K562 (cell line): ENCODE measurements at regions not wholly inside any gene's neighbourhood (a gene's known extent, or its start where the extent isn't known, plus 50 kb on each side); places are given as distances from the start of the nearest gene placed in this dataset.

Source experiments
- ELF1 ChIP-seq: fragments of 200-800 bp; sonication (Bioruptor generic); IDR thresholded peaks from 2 replicates; pipeline ENCODE4 v1.6.1; 2016; ENCODE audit warnings: missing genetic modification characterization, missing compliant biosample characterization
- HMG20B ChIP-seq: fragments of 250-450 bp; sonication (Bioruptor Pico); IDR thresholded peaks from 2 replicates; pipeline ENCODE4 v1.5.0; 2021; ENCODE audit warnings: mild to moderate bottlenecking
- MIER1 ChIP-seq: fragments of 450-650 bp; IDR thresholded peaks from 2 replicates; pipeline ENCODE4 v1.6.1; 2016; ENCODE audit warnings: antibody characterized with exemption, mild to moderate bottlenecking, low read depth
- MTA3 ChIP-seq: fragments of 450-650 bp; formaldehyde crosslinking; IDR thresholded peaks from 2 replicates; pipeline ENCODE4 v1.6.1; 2017; ENCODE audit warnings: mild to moderate bottlenecking, borderline replicate concordance
- YBX1 ChIP-seq: fragments of 450-650 bp; IDR thresholded peaks from 2 replicates; pipeline ENCODE4 v1.7.1; 2016; ENCODE audit warnings: mild to moderate bottlenecking
- ZNF644 ChIP-seq: fragments of 200-800 bp; sonication (Bioruptor generic); IDR thresholded peaks from 2 replicates; pipeline ENCODE4 v1.6.1; 2016; ENCODE audit warnings: low read depth, missing genetic modification characterization, missing compliant biosample characterization
- TF ChIP-seq, protein P1 (sequence below), 2 experiments: fragments of 450-650 bp in 1 of 2; sonication (generic) in 1 of 2; formaldehyde crosslinking in 1 of 2; IDR thresholded peaks in 1 of 2; conservative IDR thresholded peaks in 1 of 2; 2 replicates each; pipeline versions ENCODE4 v1.6.1 to v1.8.1; 2016 to 2023; ENCODE audit warnings: mild to moderate bottlenecking in 2 of 2, moderate library complexity in 2 of 2, inconsistent platforms in 1 of 2, missing genetic modification reagents in 1 of 2
- TF ChIP-seq, protein P2 (sequence below): fragments of 450-650 bp; conservative IDR thresholded peaks from 2 replicates; pipeline ENCODE4 v1.6.1; 2016; ENCODE audit warnings: missing genetic modification characterization, low read depth, mild to moderate bottlenecking, missing compliant biosample characterization, moderate library complexity
- TF ChIP-seq, protein P3 (sequence below), 2 experiments: fragments of 450-650 bp; IDR thresholded peaks; 2 replicates each; pipeline ENCODE4 v1.6.1; 2016; ENCODE audit warnings: mild to moderate bottlenecking in 2 of 2, borderline replicate concordance in 1 of 2, low read depth in 1 of 2, moderate library complexity in 1 of 2

DNA sequence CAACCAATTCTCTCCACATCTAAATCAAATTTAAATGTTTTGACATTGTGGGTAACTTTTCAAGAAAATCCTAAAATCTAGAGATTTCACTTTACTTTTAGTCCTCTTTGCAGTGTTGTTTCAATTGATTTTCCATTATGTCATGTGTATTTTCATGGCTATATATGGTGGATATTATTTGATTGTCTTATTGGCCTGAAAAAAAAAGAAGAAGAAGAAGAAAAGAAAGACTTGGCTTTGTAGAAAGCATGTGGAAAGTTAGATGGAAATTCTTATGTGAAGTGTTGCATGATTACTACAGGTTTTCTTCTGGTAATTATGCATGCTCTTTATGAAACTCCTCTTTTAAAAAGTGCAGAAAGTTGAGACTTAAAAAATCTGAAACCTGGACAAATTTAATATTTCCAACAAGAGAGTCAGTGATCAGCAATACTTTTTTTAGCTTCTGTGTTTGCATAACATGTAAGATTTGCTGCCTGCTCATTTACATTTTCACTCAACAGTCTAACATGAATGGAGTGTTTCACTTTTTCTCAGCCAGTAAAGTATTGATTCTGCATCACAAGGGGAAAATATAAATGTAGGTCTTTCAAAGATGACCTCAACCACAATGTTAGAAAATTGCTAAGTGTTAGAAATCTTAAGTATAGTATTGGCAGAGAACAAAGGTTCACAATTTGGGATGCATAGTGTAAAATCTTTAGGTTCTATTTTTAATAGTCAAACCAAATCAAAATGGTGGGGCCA lies 438.7 kb downstream of the BCKDHB start (continued):
- TF ChIP-seq, protein P1, sequence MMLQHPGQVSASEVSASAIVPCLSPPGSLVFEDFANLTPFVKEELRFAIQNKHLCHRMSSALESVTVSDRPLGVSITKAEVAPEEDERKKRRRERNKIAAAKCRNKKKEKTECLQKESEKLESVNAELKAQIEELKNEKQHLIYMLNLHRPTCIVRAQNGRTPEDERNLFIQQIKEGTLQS (IDR thresholded peaks at IDR 0.05) = no peak
- TF ChIP-seq, protein P1 (CRISPR knock-in tag; conservative IDR thresholded peaks at IDR 0.05) = no peak
- TF ChIP-seq ZNF644 = no peak
- TF ChIP-seq, protein P2, sequence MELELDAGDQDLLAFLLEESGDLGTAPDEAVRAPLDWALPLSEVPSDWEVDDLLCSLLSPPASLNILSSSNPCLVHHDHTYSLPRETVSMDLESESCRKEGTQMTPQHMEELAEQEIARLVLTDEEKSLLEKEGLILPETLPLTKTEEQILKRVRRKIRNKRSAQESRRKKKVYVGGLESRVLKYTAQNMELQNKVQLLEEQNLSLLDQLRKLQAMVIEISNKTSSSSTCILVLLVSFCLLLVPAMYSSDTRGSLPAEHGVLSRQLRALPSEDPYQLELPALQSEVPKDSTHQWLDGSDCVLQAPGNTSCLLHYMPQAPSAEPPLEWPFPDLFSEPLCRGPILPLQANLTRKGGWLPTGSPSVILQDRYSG (tag) = no peak
- TF ChIP-seq, protein P3, sequence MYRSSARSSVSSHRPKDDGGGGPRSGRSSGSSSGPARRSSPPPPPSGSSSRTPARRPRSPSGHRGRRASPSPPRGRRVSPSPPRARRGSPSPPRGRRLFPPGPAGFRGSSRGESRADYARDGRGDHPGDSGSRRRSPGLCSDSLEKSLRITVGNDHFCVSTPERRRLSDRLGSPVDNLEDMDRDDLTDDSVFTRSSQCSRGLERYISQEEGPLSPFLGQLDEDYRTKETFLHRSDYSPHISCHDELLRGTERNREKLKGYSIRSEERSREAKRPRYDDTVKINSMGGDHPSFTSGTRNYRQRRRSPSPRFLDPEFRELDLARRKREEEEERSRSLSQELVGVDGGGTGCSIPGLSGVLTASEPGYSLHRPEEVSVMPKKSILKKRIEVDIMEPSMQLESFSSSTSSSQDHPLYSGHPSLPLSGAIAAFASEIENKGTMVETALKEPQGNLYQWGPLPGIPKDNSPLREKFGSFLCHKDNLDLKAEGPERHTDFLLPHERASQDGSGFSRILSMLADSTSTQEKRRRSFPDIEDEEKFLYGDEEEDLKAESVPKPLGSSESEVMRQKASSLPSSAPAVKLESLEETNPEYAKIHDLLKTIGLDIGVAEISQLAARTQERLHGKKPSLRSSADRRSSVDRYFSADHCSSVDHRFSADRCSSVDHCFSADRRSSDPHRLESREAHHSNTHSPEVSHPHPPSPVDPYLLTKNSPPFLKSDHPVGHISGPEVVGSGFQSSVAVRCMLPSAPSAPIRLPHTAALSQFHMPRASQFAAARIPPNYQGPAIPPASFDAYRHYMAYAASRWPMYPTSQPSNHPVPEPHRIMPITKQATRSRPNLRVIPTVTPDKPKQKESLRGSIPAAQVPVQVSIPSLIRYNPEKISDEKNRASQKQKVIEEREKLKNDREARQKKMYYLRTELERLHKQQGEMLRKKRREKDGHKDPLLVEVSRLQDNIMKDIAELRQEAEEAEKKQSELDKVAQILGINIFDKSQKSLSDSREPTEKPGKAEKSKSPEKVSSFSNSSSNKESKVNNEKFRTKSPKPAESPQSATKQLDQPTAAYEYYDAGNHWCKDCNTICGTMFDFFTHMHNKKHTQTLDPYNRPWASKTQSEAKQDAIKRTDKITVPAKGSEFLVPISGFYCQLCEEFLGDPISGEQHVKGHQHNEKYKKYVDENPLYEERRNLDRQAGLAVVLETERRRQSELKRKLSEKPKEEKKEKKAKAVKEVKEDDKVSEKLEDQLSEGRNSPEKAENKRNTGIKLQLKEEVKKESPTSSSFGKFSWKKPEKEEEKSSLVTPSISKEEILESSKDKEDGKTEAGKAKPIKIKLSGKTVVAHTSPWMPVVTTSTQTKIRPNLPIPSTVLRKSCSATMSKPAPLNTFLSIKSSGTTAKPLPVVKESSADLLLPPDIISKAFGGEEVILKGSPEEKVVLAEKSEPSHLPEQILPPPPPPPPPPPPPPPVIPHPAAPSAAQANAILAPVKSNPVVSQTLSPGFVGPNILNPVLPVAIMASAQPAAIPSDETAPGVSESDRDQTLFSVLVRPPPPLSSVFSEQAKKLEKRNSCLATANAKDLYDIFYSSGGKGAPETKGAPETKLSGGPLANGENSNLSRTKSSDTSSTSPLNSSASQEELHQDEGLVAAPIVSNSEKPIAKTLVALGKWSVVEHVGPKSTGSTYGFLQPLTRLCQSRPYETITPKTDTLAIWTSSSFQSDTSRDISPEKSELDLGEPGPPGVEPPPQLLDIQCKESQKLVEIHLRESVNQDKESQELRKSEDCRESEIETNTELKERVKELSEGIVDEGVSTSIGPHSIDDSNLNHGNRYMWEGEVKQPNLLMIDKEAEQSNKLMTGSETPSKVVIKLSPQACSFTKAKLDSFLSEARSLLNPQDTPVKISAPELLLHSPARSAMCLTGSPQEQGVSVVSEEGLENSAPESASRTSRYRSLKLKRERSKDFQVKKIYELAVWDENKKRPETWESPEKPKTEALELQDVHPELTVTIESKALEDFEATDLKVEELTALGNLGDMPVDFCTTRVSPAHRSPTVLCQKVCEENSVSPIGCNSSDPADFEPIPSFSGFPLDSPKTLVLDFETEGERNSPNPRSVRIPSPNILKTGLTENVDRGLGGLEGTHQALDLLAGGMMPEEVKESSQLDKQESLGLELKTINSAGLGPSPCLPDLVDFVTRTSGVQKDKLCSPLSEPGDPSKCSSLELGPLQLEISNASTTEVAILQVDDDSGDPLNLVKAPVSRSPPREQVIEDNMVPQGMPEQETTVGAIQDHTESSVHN (IDR thresholded peaks at IDR 0.05; ENCODE audit: borderline replicate concordance in 1 of 2, low read depth in 1 of 2) = no peak
- TF ChIP-seq MTA3 = no peak
- TF ChIP-seq MIER1 = no peak
- TF ChIP-seq ELF1 (tag) = no peak
- no peak for TF ChIP-seq YBX1
- TF ChIP-seq HMG20B = no peak
